DND-41 (cell line): ENCODE measurements at regions not wholly inside any gene's neighbourhood (a gene's known extent, or its start where the extent isn't known, plus 50 kb on each side); places are given as distances from the start of the nearest gene placed in this dataset.

Experiments used
- ATAC-seq: fragments of 200-7000 bp; cut with Tn5 transposase; 3 replicates; pipeline ENCODE4 v1.9.1; 2021; ENCODE audit warnings: low read depth; ENCODE audit not compliant: insufficient read depth
- DNase-seq: peaks from one replicate; pipeline ENCODE4 v3.0.0-alpha.2; 2020
- H2AFZ ChIP-seq: 2 replicates; pipeline ENCODE4 v1.6.0; 2012; ENCODE audit warnings: low read depth, low read length
- H3K27ac ChIP-seq: 2 replicates; pipeline ENCODE4 v1.5.1; 2012; ENCODE audit warnings: low read length, inconsistent platforms
- H3K27me3 ChIP-seq: fragments of 200-600 bp; sonication (generic); 2 replicates; pipeline ENCODE4 v1.6.0; 2012; ENCODE audit warnings: low read length, mild to moderate bottlenecking, inconsistent platforms; ENCODE audit not compliant: insufficient read depth, poor library complexity
- H3K36me3 ChIP-seq: 2 replicates; pipeline ENCODE4 v1.5.1; 2012; ENCODE audit warnings: low read length, inconsistent platforms; ENCODE audit not compliant: insufficient read depth
- H3K4me1 ChIP-seq: 2 replicates; pipeline ENCODE4 v1.5.1; 2012; ENCODE audit warnings: mild to moderate bottlenecking, low read length; ENCODE audit not compliant: insufficient read depth
- H3K4me2 ChIP-seq: 2 replicates; pipeline ENCODE4 v1.6.0; 2012; ENCODE audit warnings: mild to moderate bottlenecking, moderate library complexity, low read length, inconsistent platforms; ENCODE audit not compliant: insufficient read depth
- H3K4me3 ChIP-seq, 2 experiments: fragments of 200-600 bp in 1 of 2; shearing (Covaris generic) in 1 of 2; 2 replicates each; pipeline ENCODE4 v1.5.1; 2012 to 2016; ENCODE audit warnings: inconsistent platforms in 2 of 2, low read length in 2 of 2, mild to moderate bottlenecking in 2 of 2, low read depth in 1 of 2, moderate library complexity in 1 of 2
- H3K79me2 ChIP-seq: 2 replicates; pipeline ENCODE4 v1.6.0; 2012; ENCODE audit warnings: low read length, inconsistent platforms; ENCODE audit not compliant: insufficient read depth
- H3K9ac ChIP-seq: 2 replicates; pipeline ENCODE4 v1.6.0; 2012; ENCODE audit warnings: low read depth, mild to moderate bottlenecking, inconsistent platforms, low read length, moderate library complexity
- H3K9me3 ChIP-seq: 2 replicates; pipeline ENCODE4 v1.5.1; 2012; ENCODE audit warnings: low read length, moderate library complexity, mild to moderate bottlenecking, inconsistent platforms; ENCODE audit not compliant: insufficient read depth, severe bottlenecking
- H4K20me1 ChIP-seq: 2 replicates; pipeline ENCODE4 v1.6.0; 2012; ENCODE audit warnings: low read length; ENCODE audit not compliant: insufficient read depth
- EZH2 ChIP-seq: IDR thresholded peaks from 3 replicates; pipeline ENCODE4 v1.6.1; 2012; ENCODE audit warnings: borderline replicate concordance, low read depth, mild to moderate bottlenecking, moderate library complexity, low read length, inconsistent platforms; ENCODE audit not compliant: severe bottlenecking
- TF ChIP-seq, protein P1 (sequence below): IDR thresholded peaks from 2 replicates; pipeline ENCODE4 v1.5.1; 2012; ENCODE audit warnings: borderline replicate concordance, low read length, moderate library complexity, mild to moderate bottlenecking; ENCODE audit not compliant: poor library complexity, severe bottlenecking; ENCODE audit errors: extremely low read depth

DNA sequence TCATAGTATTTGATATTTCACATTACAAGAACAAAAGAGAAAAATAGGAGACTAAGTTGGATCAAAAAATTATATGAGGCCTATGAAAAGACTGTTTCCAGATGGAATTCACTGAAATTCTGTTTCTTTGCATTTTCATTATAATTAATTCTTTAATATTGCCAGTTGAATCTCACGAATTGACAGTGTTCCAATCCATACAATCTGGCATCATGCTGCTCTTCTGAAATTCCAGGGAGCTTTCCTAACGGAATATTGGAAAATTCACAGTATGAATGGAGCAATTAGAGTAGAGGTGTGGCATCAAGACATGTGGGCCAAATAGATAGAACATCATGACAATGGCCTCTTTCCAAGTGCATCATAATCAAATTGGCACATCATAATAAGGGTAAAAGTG is 1178.9 kb upstream of the WWC1 start:
- Histone ChIP-seq H3K9me3 (no peaks in the 10 kb centered on the region), H3K79me2 (no peaks in the 10 kb centered on the region), H3K4me2 (no peak overlapping the region), H3K36me3 (no peaks in the 10 kb centered on the region), H3K27ac (no peak overlapping the region), H3K27me3 (no peaks in the 10 kb centered on the region), H4K20me1 (no peaks in the 10 kb centered on the region), H3K9ac (no peak overlapping the region), H3K4me3 (no peak overlapping the region), H3K4me1 (no peaks in the 10 kb centered on the region), H2AFZ (no peak overlapping the region)
- TF ChIP-seq, protein P1, sequence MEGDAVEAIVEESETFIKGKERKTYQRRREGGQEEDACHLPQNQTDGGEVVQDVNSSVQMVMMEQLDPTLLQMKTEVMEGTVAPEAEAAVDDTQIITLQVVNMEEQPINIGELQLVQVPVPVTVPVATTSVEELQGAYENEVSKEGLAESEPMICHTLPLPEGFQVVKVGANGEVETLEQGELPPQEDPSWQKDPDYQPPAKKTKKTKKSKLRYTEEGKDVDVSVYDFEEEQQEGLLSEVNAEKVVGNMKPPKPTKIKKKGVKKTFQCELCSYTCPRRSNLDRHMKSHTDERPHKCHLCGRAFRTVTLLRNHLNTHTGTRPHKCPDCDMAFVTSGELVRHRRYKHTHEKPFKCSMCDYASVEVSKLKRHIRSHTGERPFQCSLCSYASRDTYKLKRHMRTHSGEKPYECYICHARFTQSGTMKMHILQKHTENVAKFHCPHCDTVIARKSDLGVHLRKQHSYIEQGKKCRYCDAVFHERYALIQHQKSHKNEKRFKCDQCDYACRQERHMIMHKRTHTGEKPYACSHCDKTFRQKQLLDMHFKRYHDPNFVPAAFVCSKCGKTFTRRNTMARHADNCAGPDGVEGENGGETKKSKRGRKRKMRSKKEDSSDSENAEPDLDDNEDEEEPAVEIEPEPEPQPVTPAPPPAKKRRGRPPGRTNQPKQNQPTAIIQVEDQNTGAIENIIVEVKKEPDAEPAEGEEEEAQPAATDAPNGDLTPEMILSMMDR = no peak
- no peak for TF ChIP-seq EZH2
- DNase-seq (no peak), ATAC-seq (no peak)

DNA sequence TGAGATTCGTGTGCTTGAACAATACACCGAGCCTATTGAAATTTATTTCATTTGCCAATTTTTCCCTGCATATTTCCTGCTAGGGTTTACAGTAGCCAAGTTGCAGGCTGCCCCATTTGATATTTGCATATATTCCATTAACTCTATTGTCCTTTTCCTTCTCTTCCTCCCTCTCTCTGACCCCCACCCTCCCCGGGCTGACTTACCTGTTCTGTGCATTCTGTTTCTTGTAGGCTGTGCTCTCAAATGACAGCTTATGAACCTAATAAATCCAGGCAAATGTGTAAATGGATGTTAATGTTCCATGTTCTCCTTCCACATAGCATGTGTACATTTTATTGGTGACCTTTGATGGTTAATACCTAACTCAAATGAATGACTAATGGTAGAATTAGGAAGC is 1169.2 kb upstream of the WWC1 start:
- H3K27ac ChIP-seq = no peak overlapping the region
- H3K9me3 ChIP-seq = no peaks in the 10 kb centered on the region
- no peak overlapping the region for H3K4me3 ChIP-seq
- no peaks in the 10 kb centered on the region for H3K4me1 ChIP-seq
- DNase-seq = no peak
- no peak for ATAC-seq
- no peak overlapping the region for H3K4me2 ChIP-seq
- no peaks in the 10 kb centered on the region for H3K36me3 ChIP-seq
- no peak for TF ChIP-seq EZH2
- TF ChIP-seq, protein P1 = no peak
- H3K27me3 ChIP-seq = no peaks in the 10 kb centered on the region
- H3K79me2 ChIP-seq = no peaks in the 10 kb centered on the region
- no peak overlapping the region for H3K9ac ChIP-seq
- no peaks in the 10 kb centered on the region for H4K20me1 ChIP-seq
- H2AFZ ChIP-seq = no peak overlapping the region

DNA sequence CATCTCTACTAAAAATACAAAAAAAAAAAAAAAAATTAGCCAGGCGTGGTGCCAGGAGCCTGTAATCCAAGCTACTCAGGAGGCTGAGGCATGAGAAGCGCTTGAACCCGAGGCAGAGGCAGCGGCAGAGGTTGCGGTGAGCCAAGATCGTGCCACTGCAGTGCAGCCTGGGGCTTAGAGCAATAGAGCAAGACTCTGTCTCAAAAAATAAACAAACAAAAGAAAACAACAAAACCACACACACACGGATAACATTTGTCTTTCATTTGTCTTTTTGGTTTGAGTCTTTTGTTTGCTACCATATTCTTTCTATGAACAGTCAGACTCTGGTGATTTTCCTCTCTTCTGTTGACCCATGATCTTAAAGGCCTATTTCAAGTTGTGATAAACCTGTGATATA is 1168.3 kb upstream of the WWC1 start:
- Histone ChIP-seq H3K4me1 (no peaks in the 10 kb centered on the region), H2AFZ (no peak overlapping the region), H3K4me2 (no peak overlapping the region), H3K9me3 (no peaks in the 10 kb centered on the region), H3K36me3 (no peaks in the 10 kb centered on the region), H3K79me2 (no peaks in the 10 kb centered on the region), H3K9ac (no peak overlapping the region), H3K27ac (no peak overlapping the region), H3K27me3 (no peaks in the 10 kb centered on the region), H3K4me3 (no peak overlapping the region), H4K20me1 (no peaks in the 10 kb centered on the region)
- TF ChIP-seq EZH2 = no peak
- TF ChIP-seq, protein P1 = no peak
- no peak for ATAC-seq
- DNase-seq = no peak

DNA sequence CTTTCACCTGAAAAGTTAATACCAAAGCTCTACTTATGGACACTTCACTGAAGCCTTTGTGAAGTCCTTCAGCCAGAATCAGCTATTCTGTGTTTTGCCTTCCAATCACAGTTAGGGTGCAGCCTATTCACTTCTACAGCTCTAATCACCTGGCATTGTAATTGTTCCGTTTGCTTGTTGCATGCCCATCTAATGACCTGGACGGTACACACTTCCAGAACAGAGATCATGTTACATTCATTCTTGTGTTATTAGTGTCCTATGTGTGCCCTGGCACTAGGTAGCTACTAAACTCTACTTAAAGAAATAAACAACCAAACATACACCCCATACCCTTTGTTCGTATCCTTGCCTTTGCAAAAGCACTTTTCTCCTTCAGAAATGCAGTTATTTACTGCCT is 1162.9 kb upstream of the WWC1 start:
- DNase-seq (no peak), ATAC-seq (no peak)
- H3K27ac ChIP-seq = no peak overlapping the region
- H3K79me2 ChIP-seq = no peaks in the 10 kb centered on the region
- no peak overlapping the region for H3K4me3 ChIP-seq
- H3K9ac ChIP-seq = no peak overlapping the region
- no peak overlapping the region for H3K4me2 ChIP-seq
- H3K9me3 ChIP-seq = no peaks in the 10 kb centered on the region
- H4K20me1 ChIP-seq = no peaks in the 10 kb centered on the region
- TF ChIP-seq, protein P1 = no peak
- TF ChIP-seq EZH2 = no peak
- H3K4me1 ChIP-seq = no peaks in the 10 kb centered on the region
- no peaks in the 10 kb centered on the region for H3K27me3 ChIP-seq
- H3K36me3 ChIP-seq = no peaks in the 10 kb centered on the region
- no peak overlapping the region for H2AFZ ChIP-seq
